Tibial nerve (tissue), 4 donors: ENCODE measurements at regions not wholly inside any gene's neighbourhood (a gene's known extent, or its start where the extent isn't known, plus 50 kb on each side); places are given as distances from the start of the nearest gene placed in this dataset.

Experiments
- DNase-seq, 2 donors: peaks; one replicate each; pipeline ENCODE4 v3.0.0-alpha.2; 2019; ENCODE audit warnings: low spot score in 2 of 2
- H3K27ac ChIP-seq, 4 donors: fragments of 200-600 bp; sonication (generic) in 3 of 4; one replicate each; pipeline ENCODE4 v1.5.1; 2017 to 2019; ENCODE audit warnings: mild to moderate bottlenecking in 1 of 4
- H3K27me3 ChIP-seq, 2 donors: fragments of 200-600 bp; sonication (generic) in 1 of 2; one replicate each; pipeline versions ENCODE4 v1.5.1 to v1.6.0; 2017 to 2019
- H3K36me3 ChIP-seq, 3 donors: fragments of 200-600 bp; sonication (generic); one replicate each; pipeline ENCODE4 v1.5.1; 2018 to 2019
- H3K4me1 ChIP-seq, 4 donors: fragments of 200-600 bp; sonication (generic) in 3 of 4; one replicate each; pipeline ENCODE4 v1.5.1; 2017 to 2019
- H3K4me3 ChIP-seq, 4 donors: fragments of 200-600 bp; sonication (generic) in 3 of 4; one replicate each; pipeline ENCODE4 v1.5.1; 2017 to 2019; ENCODE audit warnings: mild to moderate bottlenecking in 1 of 4, moderate library complexity in 1 of 4
- H3K9me3 ChIP-seq, 4 donors: fragments of 200-600 bp; sonication (generic) in 3 of 4; one replicate each; pipeline ENCODE4 v1.5.1; 2017 to 2019
- EP300 ChIP-seq, 2 donors: sonication (generic); formaldehyde crosslinking; IDR thresholded peaks; one replicate each; pipeline ENCODE4 v1.6.1; 2017; ENCODE audit warnings: antibody characterized with exemption in 2 of 2, mild to moderate bottlenecking in 1 of 2
- POLR2A ChIP-seq, 2 donors: fragments of 450-650 bp; IDR thresholded peaks; one replicate each; pipeline ENCODE4 v1.6.1; 2017; ENCODE audit warnings: antibody characterized with exemption in 2 of 2, mild to moderate bottlenecking in 2 of 2, moderate library complexity in 2 of 2
- WGBS, 2 donors: methylation state at CpG; one replicate each; pipeline ENCODE4 v1.1.5; 2018; 5-methylcytosine and 5-hydroxymethylcytosine counted together
- TF ChIP-seq, protein P1 (sequence below), 5 experiments: fragments of 200-600 bp in 3 of 5; fragments of 450-650 bp in 2 of 5; sonication (generic) in 3 of 5; IDR thresholded peaks; one replicate each; pipeline ENCODE4 v1.5.1; 2016 to 2019; ENCODE audit warnings: antibody characterized with exemption in 5 of 5, mild to moderate bottlenecking in 3 of 5, moderate library complexity in 2 of 5

DNA sequence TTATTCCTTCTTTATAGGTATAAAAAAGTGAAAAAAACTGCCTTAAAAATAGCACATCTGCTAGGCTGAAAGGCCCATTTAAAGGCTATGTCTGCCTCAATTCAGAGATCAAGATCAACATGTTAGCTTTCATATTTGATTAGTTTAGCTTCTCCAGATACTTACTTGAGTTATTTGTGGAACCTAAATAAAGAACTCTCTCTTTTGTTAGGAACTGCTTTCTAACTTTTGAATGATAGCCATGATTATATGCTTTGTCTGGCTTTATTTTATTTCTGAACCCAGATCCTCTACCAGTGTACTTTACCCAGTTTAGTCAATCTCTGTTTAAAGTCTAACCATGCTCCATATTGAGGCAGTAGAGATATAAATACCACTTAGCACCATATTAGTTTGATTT, 515.5 kb upstream of the SEMA3D start:
- Histone ChIP-seq H3K4me1 (no peaks in the 10 kb centered on the region), H3K27me3 (no peaks in the 10 kb centered on the region), H3K4me3 (no peak overlapping the region), H3K36me3 (no peaks in the 10 kb centered on the region), H3K27ac (no peak overlapping the region), H3K9me3 (no peaks in the 10 kb centered on the region)
- DNase-seq = no peak
- TF ChIP-seq POLR2A (IDR thresholded peaks at IDR 0.05) (no peak), EP300 (IDR thresholded peaks at IDR 0.05) (no peak)
- TF ChIP-seq, protein P1, sequence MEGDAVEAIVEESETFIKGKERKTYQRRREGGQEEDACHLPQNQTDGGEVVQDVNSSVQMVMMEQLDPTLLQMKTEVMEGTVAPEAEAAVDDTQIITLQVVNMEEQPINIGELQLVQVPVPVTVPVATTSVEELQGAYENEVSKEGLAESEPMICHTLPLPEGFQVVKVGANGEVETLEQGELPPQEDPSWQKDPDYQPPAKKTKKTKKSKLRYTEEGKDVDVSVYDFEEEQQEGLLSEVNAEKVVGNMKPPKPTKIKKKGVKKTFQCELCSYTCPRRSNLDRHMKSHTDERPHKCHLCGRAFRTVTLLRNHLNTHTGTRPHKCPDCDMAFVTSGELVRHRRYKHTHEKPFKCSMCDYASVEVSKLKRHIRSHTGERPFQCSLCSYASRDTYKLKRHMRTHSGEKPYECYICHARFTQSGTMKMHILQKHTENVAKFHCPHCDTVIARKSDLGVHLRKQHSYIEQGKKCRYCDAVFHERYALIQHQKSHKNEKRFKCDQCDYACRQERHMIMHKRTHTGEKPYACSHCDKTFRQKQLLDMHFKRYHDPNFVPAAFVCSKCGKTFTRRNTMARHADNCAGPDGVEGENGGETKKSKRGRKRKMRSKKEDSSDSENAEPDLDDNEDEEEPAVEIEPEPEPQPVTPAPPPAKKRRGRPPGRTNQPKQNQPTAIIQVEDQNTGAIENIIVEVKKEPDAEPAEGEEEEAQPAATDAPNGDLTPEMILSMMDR (IDR thresholded peaks at IDR 0.05) = no peak

DNA sequence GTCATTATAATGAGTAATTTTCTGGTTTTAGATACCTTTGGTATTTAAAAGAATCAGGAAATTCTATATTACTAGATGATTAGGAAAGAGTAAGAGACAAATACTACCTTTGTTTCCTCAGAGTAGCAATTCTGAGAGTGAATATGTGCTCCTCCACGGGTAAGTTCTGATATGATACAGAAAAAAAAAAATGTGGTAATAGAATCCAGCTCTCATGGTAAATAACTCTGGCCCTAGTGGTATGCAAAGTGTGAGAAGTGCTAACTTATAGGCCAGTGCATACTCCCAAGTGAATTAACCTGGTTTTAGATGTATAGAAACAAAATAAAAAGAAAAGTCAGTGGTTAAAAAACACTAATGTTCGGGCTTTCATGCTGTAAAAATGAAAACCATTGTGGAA, 512.6 kb upstream of the SEMA3D start:
- H3K27ac ChIP-seq = no peak overlapping the region
- no peak overlapping the region for H3K4me3 ChIP-seq
- H3K9me3 ChIP-seq = no peaks in the 10 kb centered on the region
- no peaks in the 10 kb centered on the region for H3K36me3 ChIP-seq
- 72 to 81% methylated on average over 2 of the region's 2 CpGs for WGBS, 2 donors
- no peaks in the 10 kb centered on the region for H3K27me3 ChIP-seq
- no peak for TF ChIP-seq EP300 (IDR thresholded peaks at IDR 0.05)
- no peak for TF ChIP-seq POLR2A (IDR thresholded peaks at IDR 0.05)
- TF ChIP-seq, protein P1 (IDR thresholded peaks at IDR 0.05) = no peak
- DNase-seq = no peak
- no peaks in the 10 kb centered on the region for H3K4me1 ChIP-seq

DNA sequence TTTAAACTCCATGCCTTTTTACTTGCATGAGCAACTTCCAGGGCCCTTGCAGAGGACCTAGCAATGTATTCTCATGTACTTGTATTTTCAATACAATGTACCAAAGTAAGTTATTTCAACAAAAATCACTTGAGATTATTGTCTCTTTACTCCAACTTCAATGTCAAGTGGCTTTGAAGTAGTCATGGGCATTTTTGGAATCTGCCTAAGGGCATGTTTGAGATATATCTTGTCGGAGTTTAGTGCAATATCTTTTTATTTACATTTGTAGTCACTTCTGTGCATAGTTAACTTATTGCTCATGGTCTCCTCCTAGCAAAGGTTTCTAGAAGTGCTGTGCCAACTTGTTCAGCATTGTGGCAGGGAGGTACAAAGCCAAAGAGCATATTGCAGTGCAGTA, 508.7 kb upstream of the SEMA3D start:
- no peaks in the 10 kb centered on the region for H3K36me3 ChIP-seq
- H3K4me3 ChIP-seq = no peak overlapping the region
- DNase-seq = no peak
- H3K27me3 ChIP-seq = no peaks in the 10 kb centered on the region
- no peak overlapping the region for H3K27ac ChIP-seq
- H3K9me3 ChIP-seq = no peaks in the 10 kb centered on the region
- TF ChIP-seq POLR2A (IDR thresholded peaks at IDR 0.05) = no peak
- TF ChIP-seq EP300 (IDR thresholded peaks at IDR 0.05) = no peak
- TF ChIP-seq, protein P1 (IDR thresholded peaks at IDR 0.05) = no peak
- 58 to 62% methylated on average over 1 of the region's 1 CpG for WGBS, 2 donors
- H3K4me1 ChIP-seq = no peaks in the 10 kb centered on the region

DNA sequence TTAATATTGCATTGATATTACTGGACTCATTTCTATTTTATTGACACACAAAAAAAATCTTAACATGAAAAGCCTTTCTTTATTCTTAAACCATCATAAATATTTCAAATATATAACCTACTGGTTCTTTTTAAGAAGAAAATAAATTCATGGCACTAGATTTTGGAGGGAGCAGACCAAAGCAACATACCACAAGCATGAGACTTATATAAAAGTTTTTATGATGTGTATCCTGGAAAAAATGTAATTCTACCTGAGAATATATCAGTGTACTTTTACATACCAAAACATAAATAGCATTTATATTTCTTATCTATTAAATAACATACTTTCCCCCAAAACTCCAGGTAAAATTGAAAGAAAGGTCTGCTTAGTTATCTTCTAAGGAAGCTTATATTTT, 508.2 kb upstream of the SEMA3D start:
- Histone ChIP-seq H3K27me3 (no peaks in the 10 kb centered on the region), H3K9me3 (no peaks in the 10 kb centered on the region), H3K27ac (no peak overlapping the region), H3K4me3 (no peak overlapping the region), H3K4me1 (no peaks in the 10 kb centered on the region), H3K36me3 (no peaks in the 10 kb centered on the region)
- no peak for TF ChIP-seq POLR2A (IDR thresholded peaks at IDR 0.05)
- no peak for TF ChIP-seq EP300 (IDR thresholded peaks at IDR 0.05)
- TF ChIP-seq, protein P1 (IDR thresholded peaks at IDR 0.05) = no peak
- DNase-seq = no peak

DNA sequence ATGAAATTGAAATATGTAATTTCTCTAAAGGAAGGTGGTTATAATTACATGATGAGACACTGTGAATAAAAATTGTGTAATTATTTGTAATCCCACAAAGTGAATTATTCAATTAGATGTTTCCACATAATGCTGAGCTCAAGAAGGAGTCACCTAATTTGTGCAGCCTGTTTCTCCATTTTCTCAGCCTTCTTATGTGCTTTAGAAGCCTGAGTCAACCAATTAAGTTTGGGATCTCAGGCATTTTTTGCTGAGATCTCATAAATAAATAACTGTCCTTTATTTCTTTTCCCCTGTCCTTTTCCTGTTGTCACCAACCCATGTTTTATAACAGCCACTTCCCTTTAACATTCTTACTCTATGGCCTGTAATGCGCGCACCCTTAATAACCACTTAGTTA, 506.5 kb upstream of the SEMA3D start:
- Histone ChIP-seq H3K4me3 (no peak overlapping the region), H3K27ac (no peak overlapping the region), H3K9me3 (no peaks in the 10 kb centered on the region), H3K36me3 (no peaks in the 10 kb centered on the region), H3K4me1 (peaks cover 0 to 2% (median 0%) of the 10 kb centered on the region in 4 donors), H3K27me3 (no peaks in the 10 kb centered on the region)
- no peak for DNase-seq
- 98 to 100% methylated on average over 2 of the region's 2 CpGs for WGBS, 2 donors
- TF ChIP-seq EP300 (IDR thresholded peaks at IDR 0.05) (no peak), POLR2A (IDR thresholded peaks at IDR 0.05) (no peak)
- TF ChIP-seq, protein P1 (IDR thresholded peaks at IDR 0.05) = no peak
